Osteoblast (primary cell): ENCODE measurements at regions not wholly inside any gene's neighbourhood (a gene's known extent, or its start where the extent isn't known, plus 50 kb on each side); places are given as distances from the start of the nearest gene placed in this dataset.

Experiments
- DNase-seq: peaks from one replicate; pipeline ENCODE4 v3.0.0; 2011; ENCODE audit warnings: low spot score, mixed read lengths; ENCODE audit not compliant: insufficient read length; ENCODE audit errors: missing footprints
- H2AFZ ChIP-seq: 2 replicates; pipeline ENCODE4 v1.6.0; 2011; ENCODE audit warnings: mild to moderate bottlenecking, low read length
- H3K27ac ChIP-seq: 2 replicates; pipeline ENCODE4 v1.5.1; 2011; ENCODE audit warnings: mild to moderate bottlenecking, low read depth, low read length, moderate library complexity
- H3K27me3 ChIP-seq: 2 replicates; pipeline ENCODE4 v1.6.0; 2012; ENCODE audit warnings: mild to moderate bottlenecking, control low read depth, inconsistent platforms, low read length, moderate library complexity; ENCODE audit not compliant: insufficient read depth
- H3K36me3 ChIP-seq: 2 replicates; pipeline ENCODE4 v1.5.1; 2011; ENCODE audit warnings: mild to moderate bottlenecking, low read length, control low read depth, moderate library complexity; ENCODE audit not compliant: insufficient read depth
- H3K4me1 ChIP-seq: 2 replicates; pipeline ENCODE4 v1.5.1; 2011; ENCODE audit warnings: mild to moderate bottlenecking, low read length, control low read depth, moderate library complexity; ENCODE audit not compliant: insufficient read depth
- H3K4me2 ChIP-seq: 2 replicates; pipeline ENCODE4 v1.6.0; 2011; ENCODE audit warnings: mild to moderate bottlenecking, low read length; ENCODE audit not compliant: insufficient read depth
- H3K4me3 ChIP-seq: fragments of 200-600 bp; sonication (generic); 3 replicates; pipeline ENCODE4 v1.5.1; 2012; ENCODE audit warnings: mild to moderate bottlenecking, low read length, inconsistent platforms; ENCODE audit not compliant: insufficient read depth
- H3K79me2 ChIP-seq: 2 replicates; pipeline ENCODE4 v1.6.0; 2012; ENCODE audit warnings: mild to moderate bottlenecking, low read length, control low read depth, inconsistent platforms; ENCODE audit not compliant: insufficient read depth
- H3K9me3 ChIP-seq: 2 replicates; pipeline ENCODE4 v1.5.1; 2011; ENCODE audit warnings: low read depth, low read length, control low read depth
- H4K20me1 ChIP-seq: 2 replicates; pipeline ENCODE4 v1.6.0; 2012; ENCODE audit warnings: mild to moderate bottlenecking, low read length, control low read depth; ENCODE audit not compliant: insufficient read depth
- TF ChIP-seq, protein P1 (sequence below): IDR thresholded peaks from 2 replicates; pipeline ENCODE4 v1.5.1; 2011; ENCODE audit warnings: mild to moderate bottlenecking, low read depth, low read length, moderate library complexity; ENCODE audit errors: extremely low read depth

DNA sequence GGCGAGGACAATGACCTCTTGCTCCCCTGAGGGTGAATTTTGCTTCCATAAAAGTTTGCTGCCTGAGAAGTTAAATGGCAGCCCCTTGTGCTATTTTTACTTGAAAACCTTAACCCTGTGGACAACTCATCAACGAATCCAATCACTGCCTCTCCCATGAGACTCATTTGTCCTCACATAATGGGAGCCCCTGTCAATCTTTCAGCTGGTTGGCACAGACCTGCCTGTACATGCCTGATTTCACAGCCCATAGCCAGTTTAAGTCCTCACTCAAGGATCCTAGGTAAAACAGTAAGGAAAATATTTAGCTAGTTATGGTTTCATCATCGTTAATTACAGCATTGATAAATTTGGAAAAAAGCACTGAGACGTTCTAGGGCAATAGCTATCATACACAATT lies 207.4 kb downstream of the NHLRC3 start:
- no peak overlapping the region for H3K4me3 ChIP-seq
- H3K36me3 ChIP-seq, result no peaks in the 10 kb centered on the region
- TF ChIP-seq, protein P1, sequence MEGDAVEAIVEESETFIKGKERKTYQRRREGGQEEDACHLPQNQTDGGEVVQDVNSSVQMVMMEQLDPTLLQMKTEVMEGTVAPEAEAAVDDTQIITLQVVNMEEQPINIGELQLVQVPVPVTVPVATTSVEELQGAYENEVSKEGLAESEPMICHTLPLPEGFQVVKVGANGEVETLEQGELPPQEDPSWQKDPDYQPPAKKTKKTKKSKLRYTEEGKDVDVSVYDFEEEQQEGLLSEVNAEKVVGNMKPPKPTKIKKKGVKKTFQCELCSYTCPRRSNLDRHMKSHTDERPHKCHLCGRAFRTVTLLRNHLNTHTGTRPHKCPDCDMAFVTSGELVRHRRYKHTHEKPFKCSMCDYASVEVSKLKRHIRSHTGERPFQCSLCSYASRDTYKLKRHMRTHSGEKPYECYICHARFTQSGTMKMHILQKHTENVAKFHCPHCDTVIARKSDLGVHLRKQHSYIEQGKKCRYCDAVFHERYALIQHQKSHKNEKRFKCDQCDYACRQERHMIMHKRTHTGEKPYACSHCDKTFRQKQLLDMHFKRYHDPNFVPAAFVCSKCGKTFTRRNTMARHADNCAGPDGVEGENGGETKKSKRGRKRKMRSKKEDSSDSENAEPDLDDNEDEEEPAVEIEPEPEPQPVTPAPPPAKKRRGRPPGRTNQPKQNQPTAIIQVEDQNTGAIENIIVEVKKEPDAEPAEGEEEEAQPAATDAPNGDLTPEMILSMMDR, result no peak
- no peaks in the 10 kb centered on the region for H3K4me1 ChIP-seq
- H3K27me3 ChIP-seq, result peaks cover 3% of the 10 kb centered on the region
- no peak for DNase-seq
- H3K79me2 ChIP-seq, result no peaks in the 10 kb centered on the region
- no peak overlapping the region for H3K4me2 ChIP-seq
- no peak overlapping the region for H3K27ac ChIP-seq
- no peak overlapping the region for H2AFZ ChIP-seq
- no peaks in the 10 kb centered on the region for H4K20me1 ChIP-seq
- H3K9me3 ChIP-seq, result no peaks in the 10 kb centered on the region

DNA sequence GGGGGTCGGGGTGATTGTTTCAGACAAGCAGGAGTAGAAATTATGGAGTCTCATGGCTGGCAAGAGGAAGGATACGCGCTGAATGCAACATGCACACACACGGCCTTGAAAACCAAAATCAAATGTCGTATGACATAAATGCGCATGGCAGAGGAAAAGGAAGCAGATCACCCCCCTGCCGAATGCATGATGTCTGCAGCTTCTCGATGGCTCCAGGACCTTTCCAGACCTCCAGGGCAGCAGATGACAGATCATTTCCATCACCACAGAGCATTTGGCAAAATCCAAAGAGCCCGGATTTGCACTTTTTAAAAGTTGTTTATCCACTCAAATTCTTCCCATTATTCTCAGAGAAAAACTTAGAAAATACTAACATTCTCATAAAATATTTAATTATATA lies 211.7 kb downstream of the NHLRC3 start:
- TF ChIP-seq, protein P1, result no peak
- Histone ChIP-seq H3K79me2 (no peaks in the 10 kb centered on the region), H3K4me2 (no peak overlapping the region), H3K27ac (no peak overlapping the region), H3K4me1 (peaks cover 4% of the 10 kb centered on the region), H3K9me3 (no peaks in the 10 kb centered on the region), H3K4me3 (no peak overlapping the region), H2AFZ (no peak overlapping the region), H4K20me1 (no peaks in the 10 kb centered on the region), H3K27me3 (peaks cover 5% of the 10 kb centered on the region), H3K36me3 (no peaks in the 10 kb centered on the region)
- no peak for DNase-seq

DNA sequence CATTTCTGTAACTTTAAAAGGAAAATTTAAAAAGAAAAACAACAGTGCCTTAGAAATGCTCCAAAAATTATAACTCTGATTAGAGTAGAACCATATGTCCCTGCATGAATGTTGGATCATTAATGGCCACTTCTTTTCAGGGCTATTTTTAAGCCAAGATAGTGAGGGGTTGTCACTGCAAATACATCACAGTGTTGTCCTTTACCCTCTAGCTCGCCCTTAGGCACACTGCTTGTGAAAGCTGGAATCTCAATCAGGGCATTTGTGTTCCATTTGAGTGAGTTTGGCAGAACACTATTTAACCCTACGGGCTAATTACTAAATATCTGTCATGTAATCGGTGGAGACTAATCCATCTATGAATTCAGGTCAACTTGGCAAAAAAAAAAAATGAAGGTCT lies 212.2 kb downstream of the NHLRC3 start:
- H3K4me3 ChIP-seq, result no peak overlapping the region
- DNase-seq, result no peak
- H3K79me2 ChIP-seq, result no peaks in the 10 kb centered on the region
- no peaks in the 10 kb centered on the region for H3K36me3 ChIP-seq
- H3K27ac ChIP-seq, result no peak overlapping the region
- peaks cover 4% of the 10 kb centered on the region for H3K4me1 ChIP-seq
- H2AFZ ChIP-seq, result no peak overlapping the region
- TF ChIP-seq, protein P1, result no peak
- peaks cover 5% of the 10 kb centered on the region for H3K27me3 ChIP-seq
- H4K20me1 ChIP-seq, result no peaks in the 10 kb centered on the region
- no peak overlapping the region for H3K4me2 ChIP-seq
- no peaks in the 10 kb centered on the region for H3K9me3 ChIP-seq

DNA sequence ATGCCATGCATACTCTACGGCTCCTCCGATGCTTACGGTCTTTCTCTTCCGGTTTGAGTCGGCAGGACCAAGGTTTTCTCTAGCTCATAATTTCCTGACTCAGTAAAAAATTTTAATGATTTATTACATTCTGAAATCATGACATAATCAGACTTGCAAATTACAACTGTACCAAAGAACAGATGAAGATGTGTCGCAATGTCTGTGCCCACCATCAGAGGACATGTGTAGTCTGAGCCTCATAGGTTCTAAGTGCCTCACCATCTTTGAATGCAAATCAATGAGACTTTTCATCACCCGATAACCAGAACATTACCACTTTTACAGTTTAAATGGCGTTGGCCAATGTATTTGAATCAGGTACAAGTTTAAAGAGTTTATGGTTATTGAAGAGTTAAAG lies 213.1 kb downstream of the NHLRC3 start:
- TF ChIP-seq, protein P1, result no peak
- no peak for DNase-seq
- H3K4me2 ChIP-seq, result no peak overlapping the region
- no peaks in the 10 kb centered on the region for H3K79me2 ChIP-seq
- H2AFZ ChIP-seq, result no peak overlapping the region
- no peaks in the 10 kb centered on the region for H3K9me3 ChIP-seq
- no peak overlapping the region for H3K4me3 ChIP-seq
- peaks cover 4% of the 10 kb centered on the region for H3K4me1 ChIP-seq
- H3K36me3 ChIP-seq, result no peaks in the 10 kb centered on the region
- no peak overlapping the region for H3K27ac ChIP-seq
- peaks cover 5% of the 10 kb centered on the region for H3K27me3 ChIP-seq
- no peaks in the 10 kb centered on the region for H4K20me1 ChIP-seq
